NB4 (cell line): ENCODE measurements at regions not wholly inside any gene's neighbourhood (a gene's known extent, or its start where the extent isn't known, plus 50 kb on each side); places are given as distances from the start of the nearest gene placed in this dataset.
"Not testable (repeated sequence)": the region's sequence is repeated elsewhere in the genome, so short reads cannot be mapped to it uniquely, and the experiment has no call there.

ENCODE experiments used
- DNase-seq: peaks from one replicate; pipeline ENCODE4 v3.0.0; 2010; ENCODE audit warnings: low read depth
- H3K4me3 ChIP-seq: one replicate; pipeline ENCODE4 v1.5.1; 2011; ENCODE audit warnings: mild to moderate bottlenecking, low read depth, low read length, moderate library complexity
- MYC ChIP-seq: IDR thresholded peaks from 2 replicates; pipeline ENCODE4 v1.6.1; 2011; ENCODE audit warnings: low read depth, low read length
- POLR2A ChIP-seq: IDR thresholded peaks from 2 replicates; pipeline ENCODE4 v1.6.1; 2011; ENCODE audit warnings: mild to moderate bottlenecking; ENCODE audit not compliant: insufficient read length; ENCODE audit errors: extremely low read depth
- TF ChIP-seq, protein P1 (sequence below): IDR thresholded peaks from 2 replicates; pipeline ENCODE4 v1.6.1; 2011; ENCODE audit warnings: low read depth, low read length
- TF ChIP-seq, protein P2 (sequence below): IDR thresholded peaks from one replicate; pipeline ENCODE4 v1.5.1; 2012; ENCODE audit warnings: low read depth, low read length

- no peak for TF ChIP-seq POLR2A
- TF ChIP-seq, protein P1, sequence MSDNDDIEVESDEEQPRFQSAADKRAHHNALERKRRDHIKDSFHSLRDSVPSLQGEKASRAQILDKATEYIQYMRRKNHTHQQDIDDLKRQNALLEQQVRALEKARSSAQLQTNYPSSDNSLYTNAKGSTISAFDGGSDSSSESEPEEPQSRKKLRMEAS = no peak
- TF ChIP-seq, protein P2, sequence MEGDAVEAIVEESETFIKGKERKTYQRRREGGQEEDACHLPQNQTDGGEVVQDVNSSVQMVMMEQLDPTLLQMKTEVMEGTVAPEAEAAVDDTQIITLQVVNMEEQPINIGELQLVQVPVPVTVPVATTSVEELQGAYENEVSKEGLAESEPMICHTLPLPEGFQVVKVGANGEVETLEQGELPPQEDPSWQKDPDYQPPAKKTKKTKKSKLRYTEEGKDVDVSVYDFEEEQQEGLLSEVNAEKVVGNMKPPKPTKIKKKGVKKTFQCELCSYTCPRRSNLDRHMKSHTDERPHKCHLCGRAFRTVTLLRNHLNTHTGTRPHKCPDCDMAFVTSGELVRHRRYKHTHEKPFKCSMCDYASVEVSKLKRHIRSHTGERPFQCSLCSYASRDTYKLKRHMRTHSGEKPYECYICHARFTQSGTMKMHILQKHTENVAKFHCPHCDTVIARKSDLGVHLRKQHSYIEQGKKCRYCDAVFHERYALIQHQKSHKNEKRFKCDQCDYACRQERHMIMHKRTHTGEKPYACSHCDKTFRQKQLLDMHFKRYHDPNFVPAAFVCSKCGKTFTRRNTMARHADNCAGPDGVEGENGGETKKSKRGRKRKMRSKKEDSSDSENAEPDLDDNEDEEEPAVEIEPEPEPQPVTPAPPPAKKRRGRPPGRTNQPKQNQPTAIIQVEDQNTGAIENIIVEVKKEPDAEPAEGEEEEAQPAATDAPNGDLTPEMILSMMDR = no peak
- no peak for TF ChIP-seq MYC
- no peak overlapping the region for H3K4me3 ChIP-seq
- DNase-seq = no peak
Measured at GRCh38 chr12:75631831-75632230, 120.4 kb upstream of the KRR1 start.

DNA sequence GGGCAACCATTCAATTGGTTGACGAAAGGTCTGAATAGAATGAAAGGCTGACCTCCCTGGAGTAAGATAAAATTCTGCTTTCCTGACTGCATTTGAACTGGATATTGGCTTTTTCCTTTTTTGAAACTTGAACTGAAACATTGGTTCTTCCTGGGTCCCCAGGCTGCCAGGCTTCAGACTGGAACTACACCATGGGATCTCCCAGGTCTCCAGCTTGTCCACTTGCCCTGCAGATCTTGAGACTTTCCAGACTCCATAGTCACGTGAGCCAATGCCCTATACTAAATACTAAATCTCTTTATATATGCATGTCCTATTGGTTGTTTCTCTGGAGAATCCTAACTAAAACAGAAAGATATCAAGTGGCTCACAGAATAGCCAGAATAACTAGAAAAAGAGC, 118.7 kb upstream of the KRR1 start:
- DNase-seq = no peak
- TF ChIP-seq, protein P2 = no peak
- TF ChIP-seq MYC (no peak), POLR2A (no peak)
- TF ChIP-seq, protein P1 = no peak
- no peak overlapping the region for H3K4me3 ChIP-seq

DNA sequence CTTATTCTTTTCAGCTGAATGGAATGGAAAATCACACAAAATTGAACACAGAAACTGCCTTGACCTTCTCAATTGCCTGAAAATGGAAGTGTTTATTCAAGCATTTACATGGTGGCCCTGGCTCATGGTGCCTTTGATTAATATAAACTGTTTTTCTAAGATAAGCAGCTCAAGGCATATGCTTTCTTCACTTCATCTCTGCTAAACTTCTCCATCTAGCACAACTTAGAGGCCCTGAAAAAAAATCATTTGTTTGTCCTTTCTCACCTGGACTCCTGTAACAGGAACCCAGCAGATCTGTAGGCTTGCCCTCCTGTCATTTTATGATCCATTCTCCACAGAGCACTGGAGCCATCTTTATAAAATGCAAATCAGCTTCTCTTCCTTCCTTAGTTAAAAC, 117.5 kb upstream of the KRR1 start:
- no peak for DNase-seq
- TF ChIP-seq, protein P2 = no peak
- TF ChIP-seq, protein P1 = no peak
- no peak for TF ChIP-seq POLR2A
- TF ChIP-seq MYC = no peak
- H3K4me3 ChIP-seq = no peak overlapping the region

DNA sequence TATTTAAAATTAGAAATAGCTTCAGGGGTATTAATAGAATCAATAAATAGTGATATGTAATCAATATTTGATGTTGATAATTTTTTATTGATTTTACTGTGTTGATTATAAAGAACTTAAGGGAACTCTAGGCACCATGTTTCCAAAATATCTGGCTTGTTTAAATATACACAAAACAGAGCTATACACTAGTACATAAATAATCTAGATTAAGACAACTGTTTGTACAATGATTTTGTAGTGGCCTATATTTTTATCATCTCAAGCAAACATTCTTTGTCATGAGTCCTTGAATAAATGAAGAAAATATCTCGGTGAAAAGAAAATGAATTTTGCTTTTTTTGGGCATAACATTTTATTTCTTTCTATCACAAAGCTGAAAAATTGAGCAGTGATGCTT, 117.1 kb upstream of the KRR1 start:
- DNase-seq = no peak
- no peak overlapping the region for H3K4me3 ChIP-seq
- TF ChIP-seq, protein P1 = no peak
- TF ChIP-seq, protein P2 = no peak
- TF ChIP-seq POLR2A (no peak), MYC (no peak)

- peak; percentile 25 for DNase-seq
- H3K4me3 ChIP-seq = no peak overlapping the region
- TF ChIP-seq, protein P1 = no peak
Measured at GRCh38 chr12:75623631-75624154, 112.3 kb upstream of the KRR1 start.

- DNase-seq = no peak
- TF ChIP-seq, protein P2 = no peak
- TF ChIP-seq, protein P1 = no peak
- TF ChIP-seq POLR2A = no peak
- no peak for TF ChIP-seq MYC
- H3K4me3 ChIP-seq = no peak overlapping the region
Measured at GRCh38 chr12:75622492-75622891, 111.1 kb upstream of the KRR1 start.

- not testable (repeated sequence) for DNase-seq, H3K4me3 ChIP-seq
Measured at GRCh38 chr12:75614396-75614795, 103.0 kb upstream of the KRR1 start.
